Activated naive CD8-positive, alpha-beta T cell (primary cell): ENCODE measurements at regions not wholly inside any gene's neighbourhood (a gene's known extent, or its start where the extent isn't known, plus 50 kb on each side); places are given as distances from the start of the nearest gene placed in this dataset.

Experiments
- H3K27ac Mint-ChIP-seq: one replicate; pipeline ENCODE4 v1.8.0; 2021; ENCODE audit warnings: mixed read lengths
- H3K27me3 Mint-ChIP-seq: one replicate; pipeline ENCODE4 v1.8.0; 2021; ENCODE audit warnings: mixed read lengths
- H3K36me3 Mint-ChIP-seq: one replicate; pipeline ENCODE4 v1.8.0; 2021; ENCODE audit warnings: mixed read lengths
- H3K4me1 Mint-ChIP-seq: one replicate; pipeline ENCODE4 v1.8.0; 2021; ENCODE audit warnings: low read depth, mixed read lengths
- H3K4me3 Mint-ChIP-seq: one replicate; pipeline ENCODE4 v1.8.0; 2021; ENCODE audit warnings: mild to moderate bottlenecking, mixed read lengths
- H3K9me3 Mint-ChIP-seq: one replicate; pipeline ENCODE4 v1.8.0; 2021; ENCODE audit warnings: low read depth, mixed read lengths

- H3K9me3 Mint-ChIP-seq: no peaks in the 10 kb centered on the region
- no peak overlapping the region for H3K27ac Mint-ChIP-seq
- no peaks in the 10 kb centered on the region for H3K36me3 Mint-ChIP-seq
- no peaks in the 10 kb centered on the region for H3K27me3 Mint-ChIP-seq
- H3K4me1 Mint-ChIP-seq: no peaks in the 10 kb centered on the region
- H3K4me3 Mint-ChIP-seq: no peak overlapping the region
Measured at GRCh38 chrX:139085404-139085803, 373.9 kb upstream of the FGF13 start.

GRCh38 chrX:139083191-139083590 lies 371.7 kb upstream of the FGF13 start:
- H3K27ac Mint-ChIP-seq: no peak overlapping the region
- no peak overlapping the region for H3K4me3 Mint-ChIP-seq
- no peaks in the 10 kb centered on the region for H3K36me3 Mint-ChIP-seq
- no peaks in the 10 kb centered on the region for H3K9me3 Mint-ChIP-seq
- no peaks in the 10 kb centered on the region for H3K27me3 Mint-ChIP-seq
- H3K4me1 Mint-ChIP-seq: no peaks in the 10 kb centered on the region

- Mint-ChIP-seq H3K4me1 (no peaks in the 10 kb centered on the region), H3K27me3 (no peaks in the 10 kb centered on the region), H3K9me3 (no peaks in the 10 kb centered on the region), H3K27ac (no peak overlapping the region), H3K36me3 (no peaks in the 10 kb centered on the region), H3K4me3 (no peak overlapping the region)
Measured at GRCh38 chrX:139081965-139082364, 370.4 kb upstream of the FGF13 start.

- no peaks in the 10 kb centered on the region for H3K27me3 Mint-ChIP-seq
- H3K4me3 Mint-ChIP-seq: no peak overlapping the region
- no peaks in the 10 kb centered on the region for H3K4me1 Mint-ChIP-seq
- H3K36me3 Mint-ChIP-seq: no peaks in the 10 kb centered on the region
- H3K9me3 Mint-ChIP-seq: no peaks in the 10 kb centered on the region
- H3K27ac Mint-ChIP-seq: no peak overlapping the region
Measured at GRCh38 chrX:139079789-139080188, 368.3 kb upstream of the FGF13 start.

- Mint-ChIP-seq H3K27me3 (no peaks in the 10 kb centered on the region), H3K36me3 (no peaks in the 10 kb centered on the region), H3K4me3 (no peak overlapping the region), H3K9me3 (no peaks in the 10 kb centered on the region), H3K27ac (no peak overlapping the region), H3K4me1 (no peaks in the 10 kb centered on the region)
Measured at GRCh38 chrX:139078761-139079280, 367.3 kb upstream of the FGF13 start.

GRCh38 chrX:139078342-139078741 lies 366.8 kb upstream of the FGF13 start:
- Mint-ChIP-seq H3K36me3 (no peaks in the 10 kb centered on the region), H3K27ac (no peak overlapping the region), H3K4me1 (no peaks in the 10 kb centered on the region), H3K9me3 (no peaks in the 10 kb centered on the region), H3K27me3 (no peaks in the 10 kb centered on the region), H3K4me3 (no peak overlapping the region)

GRCh38 chrX:139077281-139078250 lies 366.0 kb upstream of the FGF13 start:
- Mint-ChIP-seq H3K9me3 (no peaks in the 10 kb centered on the region), H3K4me3 (no peak overlapping the region), H3K27me3 (no peaks in the 10 kb centered on the region), H3K36me3 (no peaks in the 10 kb centered on the region), H3K4me1 (no peaks in the 10 kb centered on the region), H3K27ac (no peak overlapping the region)

- Mint-ChIP-seq H3K27ac (no peak overlapping the region), H3K4me3 (no peak overlapping the region), H3K4me1 (no peaks in the 10 kb centered on the region), H3K9me3 (no peaks in the 10 kb centered on the region), H3K27me3 (peaks cover 1% of the 10 kb centered on the region), H3K36me3 (no peaks in the 10 kb centered on the region)
Measured at GRCh38 chrX:139063364-139063763, 351.8 kb upstream of the FGF13 start.

- Mint-ChIP-seq H3K36me3 (no peaks in the 10 kb centered on the region), H3K4me1 (no peaks in the 10 kb centered on the region), H3K4me3 (no peak overlapping the region), H3K9me3 (no peaks in the 10 kb centered on the region), H3K27me3 (no peaks in the 10 kb centered on the region), H3K27ac (no peak overlapping the region)
Measured at GRCh38 chrX:139058831-139059495, 347.4 kb upstream of the FGF13 start.

- H3K27me3 Mint-ChIP-seq: no peaks in the 10 kb centered on the region
- no peak overlapping the region for H3K4me3 Mint-ChIP-seq
- no peaks in the 10 kb centered on the region for H3K9me3 Mint-ChIP-seq
- no peaks in the 10 kb centered on the region for H3K4me1 Mint-ChIP-seq
- no peak overlapping the region for H3K27ac Mint-ChIP-seq
- H3K36me3 Mint-ChIP-seq: no peaks in the 10 kb centered on the region
Measured at GRCh38 chrX:139052461-139052860, 340.9 kb upstream of the FGF13 start.

GRCh38 chrX:139049465-139049864 lies 337.9 kb upstream of the FGF13 start:
- Mint-ChIP-seq H3K9me3 (no peaks in the 10 kb centered on the region), H3K27me3 (no peaks in the 10 kb centered on the region), H3K4me1 (no peaks in the 10 kb centered on the region), H3K27ac (no peak overlapping the region), H3K4me3 (no peak overlapping the region), H3K36me3 (no peaks in the 10 kb centered on the region)

- no peaks in the 10 kb centered on the region for H3K4me1 Mint-ChIP-seq
- H3K27me3 Mint-ChIP-seq: no peaks in the 10 kb centered on the region
- H3K36me3 Mint-ChIP-seq: no peaks in the 10 kb centered on the region
- H3K9me3 Mint-ChIP-seq: peaks cover 4% of the 10 kb centered on the region
- H3K4me3 Mint-ChIP-seq: no peak overlapping the region
- H3K27ac Mint-ChIP-seq: no peak overlapping the region
Measured at GRCh38 chrX:139044680-139045079, 333.2 kb upstream of the FGF13 start.

GRCh38 chrX:139039041-139039440 lies 327.5 kb upstream of the FGF13 start:
- Mint-ChIP-seq H3K27ac (no peak overlapping the region), H3K9me3 (peaks cover 4% of the 10 kb centered on the region), H3K36me3 (no peaks in the 10 kb centered on the region), H3K4me3 (no peak overlapping the region), H3K4me1 (no peaks in the 10 kb centered on the region), H3K27me3 (no peaks in the 10 kb centered on the region)

- no peaks in the 10 kb centered on the region for H3K4me1 Mint-ChIP-seq
- H3K36me3 Mint-ChIP-seq: no peaks in the 10 kb centered on the region
- no peaks in the 10 kb centered on the region for H3K27me3 Mint-ChIP-seq
- H3K9me3 Mint-ChIP-seq: no peaks in the 10 kb centered on the region
- H3K27ac Mint-ChIP-seq: no peak overlapping the region
- H3K4me3 Mint-ChIP-seq: no peak overlapping the region
Measured at GRCh38 chrX:139026811-139027210, 315.3 kb upstream of the FGF13 start.

- Mint-ChIP-seq H3K4me1 (no peaks in the 10 kb centered on the region), H3K9me3 (no peaks in the 10 kb centered on the region), H3K36me3 (no peaks in the 10 kb centered on the region), H3K4me3 (no peak overlapping the region), H3K27me3 (no peaks in the 10 kb centered on the region), H3K27ac (no peak overlapping the region)
Measured at GRCh38 chrX:139026406-139026805, 314.9 kb upstream of the FGF13 start.
